ENCODE measurements at regions not wholly inside any gene's neighbourhood (a gene's known extent, or its start where the extent isn't known, plus 50 kb on each side); places are given as distances from the start of the nearest gene placed in this dataset.
A peak's percentile ranks its signal among the peaks of the same experiment; 100 is the strongest.
"Not testable (repeated sequence)": the region's sequence is repeated elsewhere in the genome, so short reads cannot be mapped to it uniquely, and the experiment has no call there.

- DNase-seq (ENCODE audit: low spot score), result no peak
- in situ Hi-C loops (cut with MboI; ENCODE audit: low sequenced_read_pairs, unreplicated experiment), result no loop called here
- TF ChIP-seq CTCF (IDR thresholded peaks at IDR 0.05; ENCODE audit: borderline replicate concordance, control extremely low read depth, extremely low read depth, insufficient read depth, missing control alignments), result no peak
These were observed 610.7 kb upstream of the ADGRL2 start for GRCh38 chr1:81190003-81190402.

GRCh38 chr1:81187635-81188034, 613.1 kb upstream of the ADGRL2 start:
- TF ChIP-seq CTCF (IDR thresholded peaks at IDR 0.05; ENCODE audit: borderline replicate concordance, control extremely low read depth, extremely low read depth, insufficient read depth, missing control alignments), result no peak
- DNase-seq (ENCODE audit: low spot score), result no peak
- in situ Hi-C loops (cut with MboI; ENCODE audit: low sequenced_read_pairs, unreplicated experiment), result no loop called here

- in situ Hi-C loops (cut with MboI; ENCODE audit: low sequenced_read_pairs, unreplicated experiment), result no loop called here
- no peak for TF ChIP-seq CTCF (IDR thresholded peaks at IDR 0.05; ENCODE audit: borderline replicate concordance, control extremely low read depth, extremely low read depth, insufficient read depth, missing control alignments)
- DNase-seq (ENCODE audit: low spot score), result no peak
These were observed 614.5 kb upstream of the ADGRL2 start for GRCh38 chr1:81186261-81186660.

- no peak for TF ChIP-seq CTCF (IDR thresholded peaks at IDR 0.05; ENCODE audit: borderline replicate concordance, control extremely low read depth, extremely low read depth, insufficient read depth, missing control alignments)
- DNase-seq (ENCODE audit: low spot score), result no peak
- in situ Hi-C loops (cut with MboI; ENCODE audit: low sequenced_read_pairs, unreplicated experiment), result no loop called here
These were observed 617.2 kb upstream of the ADGRL2 start for GRCh38 chr1:81183553-81183952.

- peak; percentile 27 for DNase-seq (ENCODE audit: low spot score)
- in situ Hi-C loops (cut with MboI; ENCODE audit: low sequenced_read_pairs, unreplicated experiment), result no loop called here
These were observed 617.7 kb upstream of the ADGRL2 start for GRCh38 chr1:81183051-81183450.

GRCh38 chr1:81179242-81179641, 621.5 kb upstream of the ADGRL2 start:
- DNase-seq (ENCODE audit: low spot score), result no peak
- in situ Hi-C loops (cut with MboI; ENCODE audit: low sequenced_read_pairs, unreplicated experiment), result no loop called here
- no peak for TF ChIP-seq CTCF (IDR thresholded peaks at IDR 0.05; ENCODE audit: borderline replicate concordance, control extremely low read depth, extremely low read depth, insufficient read depth, missing control alignments)

More at GRCh38 chr1:81183051-81183450, 617.7 kb upstream of the ADGRL2 start:
- TF ChIP-seq CTCF (IDR thresholded peaks at IDR 0.05; ENCODE audit: borderline replicate concordance, control extremely low read depth, extremely low read depth, insufficient read depth, missing control alignments), result no peak

GRCh38 chr1:81178431-81179093, 622.2 kb upstream of the ADGRL2 start:
- DNase-seq (ENCODE audit: low spot score); in situ Hi-C loops (cut with MboI; ENCODE audit: low sequenced_read_pairs, unreplicated experiment): not testable (repeated sequence)
